ENCODE measurements at regions not wholly inside any gene's neighbourhood (a gene's known extent, or its start where the extent isn't known, plus 50 kb on each side); places are given as distances from the start of the nearest gene placed in this dataset.
A peak's percentile ranks its signal among the peaks of the same experiment; 100 is the strongest.
"Not testable (repeated sequence)": the region's sequence is repeated elsewhere in the genome, so short reads cannot be mapped to it uniquely, and the experiment has no call there.

DNA sequence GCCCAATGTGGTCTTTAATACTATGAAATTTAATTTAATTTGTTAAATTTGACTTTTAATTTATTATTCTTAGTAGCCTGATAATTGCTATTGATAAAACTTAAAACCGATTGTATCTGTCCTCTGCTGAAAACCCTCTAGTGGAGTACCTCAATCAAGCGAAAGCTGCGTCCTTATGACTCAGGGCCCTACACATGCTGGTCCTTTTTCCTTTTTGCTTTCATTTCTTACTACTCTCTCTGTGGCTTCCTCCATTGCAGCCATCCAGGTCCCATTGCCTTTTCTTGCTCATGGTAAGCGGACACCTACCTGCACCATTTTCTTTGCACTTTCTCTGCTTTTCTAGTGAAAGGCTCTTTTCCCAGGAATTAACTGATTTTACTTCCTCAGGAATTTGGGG lies 301.1 kb downstream of the INHBA start:
- Histone ChIP-seq H2BK120ac (ENCODE audit: low read depth, low read length) (no peak overlapping the region), H2BK12ac (ENCODE audit: low read length in 2 of 2) (no peak overlapping the region), H3K27me3 (ENCODE audit: control insufficient read depth in 1 of 2, insufficient read depth in 1 of 2, low read length in 2 of 2) (no peaks in the 10 kb centered on the region), H3K79me1 (replicated peaks; ENCODE audit: low read length, poor library complexity, severe bottlenecking) (no peaks in the 10 kb centered on the region), H4K8ac (ENCODE audit: low read length) (no peak overlapping the region), H3K4me1 (ENCODE audit: control insufficient read depth, insufficient read depth, low read depth, low read length) (no peaks in the 10 kb centered on the region), H2BK15ac (ENCODE audit: low read depth, poor library complexity, severe bottlenecking) (no peak overlapping the region), H2AK5ac (ENCODE audit: low read length, severe bottlenecking) (no peak overlapping the region), H3K4ac (ENCODE audit: low read depth in 1 of 2, low read length in 2 of 2) (no peak overlapping the region), H2AFZ (ENCODE audit: low read depth, low read length) (no peak overlapping the region), H2BK5ac (ENCODE audit: low read depth, low read length, poor library complexity, severe bottlenecking) (no peak overlapping the region), H3K4me2 (ENCODE audit: low read length, poor library complexity, severe bottlenecking) (no peak overlapping the region), H3K23ac (ENCODE audit: low read length in 2 of 2) (no peak overlapping the region), H3K18ac (ENCODE audit: low read depth in 1 of 2, low read length in 2 of 2) (no peak overlapping the region), H3K14ac (ENCODE audit: low read length in 2 of 2) (no peak overlapping the region), H3K4me3 (ENCODE audit: insufficient read depth in 1 of 2, low read depth in 1 of 2, low read length in 2 of 2) (no peak overlapping the region), H3K9me3 (ENCODE audit: control insufficient read depth, low read length) (no peaks in the 10 kb centered on the region), H3K27ac (ENCODE audit: low read length, poor library complexity, severe bottlenecking) (no peak overlapping the region), H3K9ac (ENCODE audit: low read length) (no peak overlapping the region), H3K36me3 (ENCODE audit: control insufficient read depth in 1 of 2, insufficient read depth in 2 of 2, low read depth in 1 of 2, low read length in 2 of 2) (no peaks in the 10 kb centered on the region), H4K91ac (ENCODE audit: low read length) (no peak overlapping the region)
- WGBS, result 61% methylated on average over 4 of the region's 4 CpGs
- DNase-seq, result no peak

DNA sequence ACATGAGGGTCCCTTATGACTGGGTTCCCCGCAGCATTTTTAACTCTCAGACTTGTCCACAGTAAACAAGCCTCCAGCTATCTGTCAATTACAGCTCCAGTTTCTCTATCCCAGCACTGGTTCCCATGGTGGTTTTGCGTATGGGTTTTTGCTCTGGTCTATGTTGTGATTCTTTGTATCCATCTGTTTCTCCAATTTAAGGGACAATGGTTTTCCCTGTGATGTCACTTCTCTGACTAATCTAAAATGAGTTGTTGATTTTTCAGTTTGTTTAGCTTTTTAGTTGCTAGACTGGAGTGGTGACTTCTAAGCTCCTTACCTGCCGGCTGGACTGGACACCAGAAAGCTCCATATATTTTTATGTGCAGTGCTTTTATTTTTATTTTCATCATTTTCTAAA lies 303.7 kb downstream of the INHBA start:
- no peaks in the 10 kb centered on the region for H3K79me1 ChIP-seq (replicated peaks; ENCODE audit: low read length, poor library complexity, severe bottlenecking)
- WGBS, result 100% methylated on average over 1 of the region's 3 CpGs

DNA sequence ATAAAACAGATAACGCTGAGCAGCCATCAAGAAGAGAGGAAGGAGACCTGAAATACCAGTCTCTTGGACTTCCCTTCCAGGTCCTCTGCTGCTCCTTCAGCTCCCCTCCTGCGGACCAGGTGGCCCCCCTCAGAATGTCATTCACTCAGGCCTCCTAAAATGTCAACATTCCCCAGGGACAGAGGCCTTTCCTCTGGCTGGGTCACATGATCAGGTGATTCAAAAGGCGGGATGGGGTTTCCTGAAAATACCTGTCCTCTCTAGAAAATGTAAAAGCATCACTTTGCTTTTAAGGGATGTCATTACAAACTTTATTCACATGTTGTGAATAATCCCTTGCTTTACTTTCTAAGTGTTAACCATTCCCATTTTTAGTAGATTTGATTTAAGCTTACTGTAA lies 311.1 kb downstream of the INHBA start:
- no peak overlapping the region for H3K14ac ChIP-seq (ENCODE audit: low read length in 2 of 2)
- no peak overlapping the region for H3K4me2 ChIP-seq (ENCODE audit: low read length, poor library complexity, severe bottlenecking)
- no peak overlapping the region for H2BK12ac ChIP-seq (ENCODE audit: low read length in 2 of 2)
- no peaks in the 10 kb centered on the region for H3K4me1 ChIP-seq (ENCODE audit: control insufficient read depth, insufficient read depth, low read depth, low read length)
- no peak overlapping the region for H3K27ac ChIP-seq (ENCODE audit: low read length, poor library complexity, severe bottlenecking)
- 90% methylated on average over 3 of the region's 3 CpGs for WGBS
- no peak overlapping the region for H3K4me3 ChIP-seq (ENCODE audit: insufficient read depth in 1 of 2, low read depth in 1 of 2, low read length in 2 of 2)
- peaks cover 3% of the 10 kb centered on the region for H3K9me3 ChIP-seq (ENCODE audit: control insufficient read depth, low read length)
- H3K4ac ChIP-seq (ENCODE audit: low read depth in 1 of 2, low read length in 2 of 2), result no peak overlapping the region
- H3K79me1 ChIP-seq (replicated peaks; ENCODE audit: low read length, poor library complexity, severe bottlenecking), result no peaks in the 10 kb centered on the region
- no peak overlapping the region for H4K8ac ChIP-seq (ENCODE audit: low read length)
- H2AK5ac ChIP-seq (ENCODE audit: low read length, severe bottlenecking), result no peak overlapping the region
- H2BK15ac ChIP-seq (ENCODE audit: low read depth, poor library complexity, severe bottlenecking), result no peak overlapping the region
- H2BK5ac ChIP-seq (ENCODE audit: low read depth, low read length, poor library complexity, severe bottlenecking), result peak overlapping the region; percentile 19
- H4K91ac ChIP-seq (ENCODE audit: low read length), result no peak overlapping the region
- H3K36me3 ChIP-seq (ENCODE audit: control insufficient read depth in 1 of 2, insufficient read depth in 2 of 2, low read depth in 1 of 2, low read length in 2 of 2), result no peaks in the 10 kb centered on the region
- H3K27me3 ChIP-seq (ENCODE audit: control insufficient read depth in 1 of 2, insufficient read depth in 1 of 2, low read length in 2 of 2), result no peaks in the 10 kb centered on the region
- no peak overlapping the region for H3K9ac ChIP-seq (ENCODE audit: low read length)
- DNase-seq, result no peak
- H2BK120ac ChIP-seq (ENCODE audit: low read depth, low read length), result no peak overlapping the region
- no peak overlapping the region for H2AFZ ChIP-seq (ENCODE audit: low read depth, low read length)
- no peak overlapping the region for H3K23ac ChIP-seq (ENCODE audit: low read length in 2 of 2)
- no peak overlapping the region for H3K18ac ChIP-seq (ENCODE audit: low read depth in 1 of 2, low read length in 2 of 2)

More for the DNA sequence above, 303.7 kb downstream of the INHBA start:
- H2BK12ac ChIP-seq (ENCODE audit: low read length in 2 of 2), result no peak overlapping the region
- H3K9ac ChIP-seq (ENCODE audit: low read length), result no peak overlapping the region
- peaks cover 3% of the 10 kb centered on the region for H3K9me3 ChIP-seq (ENCODE audit: control insufficient read depth, low read length)
- H3K27me3 ChIP-seq (ENCODE audit: control insufficient read depth in 1 of 2, insufficient read depth in 1 of 2, low read length in 2 of 2), result no peaks in the 10 kb centered on the region
- H3K4me3 ChIP-seq (ENCODE audit: insufficient read depth in 1 of 2, low read depth in 1 of 2, low read length in 2 of 2), result no peak overlapping the region
- no peak for DNase-seq
- no peak overlapping the region for H3K14ac ChIP-seq (ENCODE audit: low read length in 2 of 2)
- H2AK5ac ChIP-seq (ENCODE audit: low read length, severe bottlenecking), result no peak overlapping the region
- H4K8ac ChIP-seq (ENCODE audit: low read length), result no peak overlapping the region
- no peak overlapping the region for H3K18ac ChIP-seq (ENCODE audit: low read depth in 1 of 2, low read length in 2 of 2)
- no peak overlapping the region for H3K4me2 ChIP-seq (ENCODE audit: low read length, poor library complexity, severe bottlenecking)
- no peak overlapping the region for H3K4ac ChIP-seq (ENCODE audit: low read depth in 1 of 2, low read length in 2 of 2)
- no peaks in the 10 kb centered on the region for H3K36me3 ChIP-seq (ENCODE audit: control insufficient read depth in 1 of 2, insufficient read depth in 2 of 2, low read depth in 1 of 2, low read length in 2 of 2)
- no peak overlapping the region for H2AFZ ChIP-seq (ENCODE audit: low read depth, low read length)
- H3K27ac ChIP-seq (ENCODE audit: low read length, poor library complexity, severe bottlenecking), result no peak overlapping the region
- H2BK5ac ChIP-seq (ENCODE audit: low read depth, low read length, poor library complexity, severe bottlenecking), result no peak overlapping the region
- H2BK120ac ChIP-seq (ENCODE audit: low read depth, low read length), result no peak overlapping the region
- no peaks in the 10 kb centered on the region for H3K4me1 ChIP-seq (ENCODE audit: control insufficient read depth, insufficient read depth, low read depth, low read length)
- H4K91ac ChIP-seq (ENCODE audit: low read length), result no peak overlapping the region
- no peak overlapping the region for H3K23ac ChIP-seq (ENCODE audit: low read length in 2 of 2)
- H2BK15ac ChIP-seq (ENCODE audit: low read depth, poor library complexity, severe bottlenecking), result no peak overlapping the region

DNA sequence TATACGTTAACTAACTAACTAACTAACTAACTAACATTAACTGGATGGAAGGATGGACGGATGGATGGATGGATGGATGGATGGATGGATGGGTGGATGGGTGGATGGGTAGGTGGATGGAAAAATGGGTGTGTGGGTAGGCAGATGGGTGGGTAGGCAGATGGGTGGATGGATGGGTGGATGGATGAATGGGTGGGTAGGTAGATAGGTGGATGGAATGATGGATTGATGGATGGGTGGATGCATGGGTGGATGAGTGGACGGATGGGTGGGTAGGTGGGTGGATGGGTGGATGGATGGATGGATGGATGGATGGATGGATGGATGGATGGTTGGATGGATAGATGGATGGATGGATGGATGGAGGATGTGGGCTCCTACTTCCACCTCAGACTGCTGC lies 314.0 kb downstream of the INHBA start:
- H3K18ac ChIP-seq (ENCODE audit: low read depth in 1 of 2, low read length in 2 of 2); H3K4me2 ChIP-seq (ENCODE audit: low read length, poor library complexity, severe bottlenecking); H3K36me3 ChIP-seq (ENCODE audit: control insufficient read depth in 1 of 2, insufficient read depth in 2 of 2, low read depth in 1 of 2, low read length in 2 of 2); H3K4me3 ChIP-seq (ENCODE audit: insufficient read depth in 1 of 2, low read depth in 1 of 2, low read length in 2 of 2); H3K23ac ChIP-seq (ENCODE audit: low read length in 2 of 2); H2AFZ ChIP-seq (ENCODE audit: low read depth, low read length); H2BK120ac ChIP-seq (ENCODE audit: low read depth, low read length); H2AK5ac ChIP-seq (ENCODE audit: low read length, severe bottlenecking); H3K27me3 ChIP-seq (ENCODE audit: control insufficient read depth in 1 of 2, insufficient read depth in 1 of 2, low read length in 2 of 2); H3K4ac ChIP-seq (ENCODE audit: low read depth in 1 of 2, low read length in 2 of 2); H4K8ac ChIP-seq (ENCODE audit: low read length); H3K27ac ChIP-seq (ENCODE audit: low read length, poor library complexity, severe bottlenecking); H3K4me1 ChIP-seq (ENCODE audit: control insufficient read depth, insufficient read depth, low read depth, low read length); DNase-seq; H3K79me1 ChIP-seq (replicated peaks; ENCODE audit: low read length, poor library complexity, severe bottlenecking); H3K9me3 ChIP-seq (ENCODE audit: control insufficient read depth, low read length); H4K91ac ChIP-seq (ENCODE audit: low read length); H2BK15ac ChIP-seq (ENCODE audit: low read depth, poor library complexity, severe bottlenecking); H2BK12ac ChIP-seq (ENCODE audit: low read length in 2 of 2); H2BK5ac ChIP-seq (ENCODE audit: low read depth, low read length, poor library complexity, severe bottlenecking); H3K9ac ChIP-seq (ENCODE audit: low read length): not testable (repeated sequence)
- H3K14ac ChIP-seq (ENCODE audit: low read length in 2 of 2), result peak overlapping the region in 1 of 2 experiments; percentile 65
- 68% methylated on average over 2 of the region's 3 CpGs for WGBS

Measured in mesenchymal stem cell (in vitro differentiated cells and primary cell).